ENCODE measurements at regions not wholly inside any gene's neighbourhood (a gene's known extent, or its start where the extent isn't known, plus 50 kb on each side); places are given as distances from the start of the nearest gene placed in this dataset.

- no TSS peak for BruUV-seq (replicated peaks)
- intact Hi-C loops (cut with micrococcal nuclease; ENCODE audit: unreplicated experiment): no loop called here
- 0 out of 2 replicates have a peak, but pooled peaks cover 6% of the 10 kb centered on the region for H3K4me1 ChIP-seq
- no peaks in the 10 kb centered on the region for H3K9me3 ChIP-seq
- H3K9me3 Mint-ChIP-seq (ENCODE audit: unreplicated experiment): peaks cover 8% of the 10 kb centered on the region
- H3K27ac Mint-ChIP-seq (ENCODE audit: unreplicated experiment): no peak overlapping the region
- POLR2A ChIA-PET: no interaction called here
- peaks cover 5% of the 10 kb centered on the region for H3K4me1 Mint-ChIP-seq (ENCODE audit: low read depth, unreplicated experiment)
- CTCF ChIA-PET: no interaction called here
- no peaks in the 10 kb centered on the region for H3K36me3 ChIP-seq (ENCODE audit: control insufficient read depth, insufficient read depth, low read length)
- no peak overlapping the region for H3K4me3 ChIP-seq (ENCODE audit: low read depth, low read length)
- TF ChIP-seq CTCF (IDR thresholded peaks at IDR 0.05; ENCODE audit: insufficient read depth in 1 of 2, low read depth in 1 of 2, low read length in 1 of 2, severe bottlenecking in 1 of 2, unreplicated experiment in 1 of 2): no peak
- H3K27me3 Mint-ChIP-seq (ENCODE audit: insufficient read depth, unreplicated experiment): no peaks in the 10 kb centered on the region
- DNase-seq: no peak
- H3K4me3 Mint-ChIP-seq (ENCODE audit: unreplicated experiment): no peak overlapping the region
- H3K36me3 Mint-ChIP-seq (ENCODE audit: insufficient read depth, unreplicated experiment): no peaks in the 10 kb centered on the region
- H3K27me3 ChIP-seq (replicated peaks; ENCODE audit: control insufficient read depth, insufficient read depth, low read length): no peaks in the 10 kb centered on the region
These were observed 341.6 kb upstream of the MAOA start for GRCh38 chrX:43314525-43314924.

DNA sequence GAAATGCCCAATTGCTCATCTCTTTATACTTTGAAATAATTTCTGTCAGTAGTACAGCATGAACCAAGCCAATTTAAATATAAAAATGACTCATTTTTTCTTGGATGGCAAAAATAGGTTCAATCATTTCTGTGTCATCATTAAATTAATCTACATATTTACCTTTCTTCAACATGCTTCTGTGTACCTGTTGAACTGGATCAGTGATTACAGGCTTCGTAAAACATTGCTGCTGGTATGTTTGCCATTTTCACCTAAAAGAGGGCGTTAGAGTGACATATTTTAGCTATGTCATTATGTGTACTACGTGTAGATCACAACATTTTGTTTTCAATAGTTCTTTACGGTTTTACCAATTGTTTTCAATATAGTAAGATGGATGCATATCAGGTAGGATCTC is 340.5 kb upstream of the MAOA start:
- Histone ChIP-seq H3K4me3 (ENCODE audit: low read depth, low read length) (no peak overlapping the region), H3K36me3 (ENCODE audit: control insufficient read depth, insufficient read depth, low read length) (no peaks in the 10 kb centered on the region), H3K4me1 (0 out of 2 replicates have a peak, but pooled peaks cover 6% of the 10 kb centered on the region), H3K9me3 (no peaks in the 10 kb centered on the region), H3K27me3 (replicated peaks; ENCODE audit: control insufficient read depth, insufficient read depth, low read length) (no peaks in the 10 kb centered on the region)
- Mint-ChIP-seq H3K27me3 (ENCODE audit: insufficient read depth, unreplicated experiment) (no peaks in the 10 kb centered on the region), H3K27ac (ENCODE audit: unreplicated experiment) (no peak overlapping the region), H3K4me1 (ENCODE audit: low read depth, unreplicated experiment) (peaks cover 5% of the 10 kb centered on the region), H3K4me3 (ENCODE audit: unreplicated experiment) (no peak overlapping the region), H3K9me3 (ENCODE audit: unreplicated experiment) (peaks cover 8% of the 10 kb centered on the region), H3K36me3 (ENCODE audit: insufficient read depth, unreplicated experiment) (no peaks in the 10 kb centered on the region)
- no peak for DNase-seq
- no TSS peak for BruUV-seq (replicated peaks)
- intact Hi-C loops (cut with micrococcal nuclease; ENCODE audit: unreplicated experiment): no loop called here
- POLR2A ChIA-PET: no interaction called here
- CTCF ChIA-PET: no interaction called here
- TF ChIP-seq CTCF (IDR thresholded peaks at IDR 0.05; ENCODE audit: insufficient read depth in 1 of 2, low read depth in 1 of 2, low read length in 1 of 2, severe bottlenecking in 1 of 2, unreplicated experiment in 1 of 2): no peak

- intact Hi-C loops (cut with micrococcal nuclease; ENCODE audit: unreplicated experiment): no loop called here
- H3K4me1 ChIP-seq: 0 out of 2 replicates have a peak, but pooled peaks cover 6% of the 10 kb centered on the region
- peaks cover 5% of the 10 kb centered on the region for H3K4me1 Mint-ChIP-seq (ENCODE audit: low read depth, unreplicated experiment)
- H3K36me3 Mint-ChIP-seq (ENCODE audit: insufficient read depth, unreplicated experiment): no peaks in the 10 kb centered on the region
- no peaks in the 10 kb centered on the region for H3K27me3 Mint-ChIP-seq (ENCODE audit: insufficient read depth, unreplicated experiment)
- no peaks in the 10 kb centered on the region for H3K9me3 ChIP-seq
- no peaks in the 10 kb centered on the region for H3K27me3 ChIP-seq (replicated peaks; ENCODE audit: control insufficient read depth, insufficient read depth, low read length)
- ChIA-PET CTCF (no interaction called here), POLR2A (no interaction called here)
- no peak overlapping the region for H3K27ac Mint-ChIP-seq (ENCODE audit: unreplicated experiment)
- H3K36me3 ChIP-seq (ENCODE audit: control insufficient read depth, insufficient read depth, low read length): no peaks in the 10 kb centered on the region
- DNase-seq: no peak
- TF ChIP-seq CTCF (IDR thresholded peaks at IDR 0.05; ENCODE audit: insufficient read depth in 1 of 2, low read depth in 1 of 2, low read length in 1 of 2, severe bottlenecking in 1 of 2, unreplicated experiment in 1 of 2): no peak
- peaks cover 8% of the 10 kb centered on the region for H3K9me3 Mint-ChIP-seq (ENCODE audit: unreplicated experiment)
- no peak overlapping the region for H3K4me3 Mint-ChIP-seq (ENCODE audit: unreplicated experiment)
- no peak overlapping the region for H3K4me3 ChIP-seq (ENCODE audit: low read depth, low read length)
- BruUV-seq (replicated peaks): no TSS peak
These were observed 340.0 kb upstream of the MAOA start for GRCh38 chrX:43316146-43316545.

Measured in Caco-2 (cell line).